HG03469 (cell line): ENCODE measurements at regions not wholly inside any gene's neighbourhood (a gene's known extent, or its start where the extent isn't known, plus 50 kb on each side); places are given as distances from the start of the nearest gene placed in this dataset.

Source experiments
- ATAC-seq: cut with Tn5 transposase; IDR thresholded peaks from one replicate; pipeline ENCODE4 v1.9.1; 2021; ENCODE audit warnings: mild to moderate bottlenecking, moderate library complexity, moderate number of reproducible peaks; ENCODE audit not compliant: unreplicated experiment

DNA sequence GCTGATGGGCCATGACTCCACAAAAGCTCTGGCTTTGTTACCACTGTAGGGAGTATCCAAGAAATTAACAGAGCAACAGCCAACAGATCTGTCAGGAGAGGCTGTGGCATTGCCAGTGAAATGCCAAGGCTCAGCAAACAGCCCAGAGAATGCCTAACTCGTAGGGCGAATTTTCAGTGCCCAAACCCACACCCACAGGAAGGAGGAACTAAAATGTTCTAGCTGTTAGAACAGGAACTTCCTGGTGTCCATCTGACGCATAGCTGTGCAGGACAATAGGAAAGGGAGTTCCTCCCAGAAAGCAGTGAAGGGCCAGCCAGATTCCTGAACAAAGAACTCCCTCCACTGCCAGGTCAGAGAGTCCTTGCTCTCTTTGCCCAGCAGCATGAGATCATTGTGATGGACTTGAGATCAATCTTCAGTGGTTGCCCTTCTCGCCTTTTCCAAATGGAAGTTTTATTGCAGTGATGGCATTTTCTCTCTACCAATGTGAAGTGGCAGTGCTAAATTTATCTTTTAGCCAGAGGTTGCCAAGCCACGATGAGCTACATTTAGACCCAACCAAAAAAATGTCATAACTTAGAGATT lies 224.2 kb upstream of the STARD13 start:
- no peak for ATAC-seq

DNA sequence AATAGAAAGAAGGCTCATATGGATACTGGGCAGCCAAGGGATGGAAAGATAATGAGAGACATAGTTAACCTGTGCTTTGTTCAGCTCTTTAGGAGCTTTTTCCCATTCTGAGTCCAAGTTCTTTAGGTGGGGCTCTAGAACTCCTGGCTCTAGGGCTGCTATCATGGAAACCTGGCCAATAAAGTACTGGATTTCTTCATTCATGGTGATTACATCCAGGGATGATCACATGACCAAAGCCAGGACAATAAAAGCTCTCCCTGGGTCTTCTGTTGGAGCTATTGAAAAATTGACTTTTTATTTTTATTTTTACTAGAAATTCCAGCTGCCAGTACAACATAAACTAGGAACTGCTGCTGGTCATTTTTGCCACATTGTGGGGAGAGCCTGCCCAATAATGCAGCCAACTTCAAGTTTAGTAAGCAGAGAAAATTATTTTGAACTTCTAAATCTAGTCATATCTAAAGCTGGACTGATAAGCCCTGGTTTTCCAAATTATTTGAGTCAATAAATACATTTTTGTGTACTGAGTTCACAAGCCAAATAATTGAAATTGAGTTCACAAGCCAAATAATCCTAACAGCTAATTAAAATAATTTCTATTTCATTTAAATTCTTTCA lies 224.9 kb upstream of the STARD13 start:
- ATAC-seq, result no peak

DNA sequence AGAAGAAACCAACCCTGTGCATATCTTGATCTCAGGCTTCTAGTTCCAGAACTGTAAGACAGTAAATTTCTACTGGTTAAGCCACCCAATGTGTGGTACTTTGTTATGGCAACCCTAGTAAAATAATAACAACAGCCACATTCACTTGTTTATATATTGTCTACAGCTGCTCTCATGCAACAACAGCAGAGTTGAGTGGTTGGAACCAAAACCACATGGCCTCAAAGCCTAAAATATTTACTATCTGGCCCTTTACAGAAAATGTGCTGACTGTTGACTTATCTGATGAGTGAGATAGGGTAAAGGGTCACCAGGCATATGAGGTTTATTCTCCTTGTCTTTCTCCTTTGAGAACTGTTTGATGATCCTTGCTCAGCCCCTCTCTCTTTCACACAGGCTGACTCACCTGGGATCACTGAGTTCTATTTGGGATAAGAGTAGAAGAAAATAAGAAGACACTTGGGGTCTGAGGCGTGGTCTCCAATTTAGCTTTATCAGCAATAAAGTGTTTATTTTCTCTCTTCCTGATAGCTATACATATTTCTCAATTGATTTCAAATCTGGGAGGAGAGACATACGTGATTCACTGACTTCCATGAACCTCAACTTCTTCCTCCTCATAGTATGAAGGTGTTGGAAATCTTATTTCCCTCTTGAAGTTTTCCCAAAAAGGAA lies 227.5 kb upstream of the STARD13 start:
- ATAC-seq, result no peak

DNA sequence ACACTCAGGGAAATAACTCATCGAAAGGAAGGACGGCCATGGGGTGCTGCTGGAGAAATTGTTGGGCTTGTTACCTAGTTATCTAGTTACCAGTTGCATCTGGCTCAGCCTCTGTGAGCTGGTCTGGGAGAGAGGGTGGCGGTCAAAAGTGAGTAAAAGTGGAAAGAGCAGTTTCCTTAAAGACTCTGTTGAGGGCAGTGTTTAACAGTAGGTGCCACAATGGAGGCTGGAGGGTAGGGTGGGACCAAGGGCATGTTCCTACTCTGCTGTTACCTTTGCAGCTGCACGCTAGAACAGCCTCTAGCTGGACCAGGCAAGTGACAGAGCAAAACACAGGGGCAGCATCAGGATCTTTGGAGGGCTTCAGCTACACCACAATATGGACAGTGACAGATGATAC lies 228.8 kb upstream of the STARD13 start:
- no peak for ATAC-seq

DNA sequence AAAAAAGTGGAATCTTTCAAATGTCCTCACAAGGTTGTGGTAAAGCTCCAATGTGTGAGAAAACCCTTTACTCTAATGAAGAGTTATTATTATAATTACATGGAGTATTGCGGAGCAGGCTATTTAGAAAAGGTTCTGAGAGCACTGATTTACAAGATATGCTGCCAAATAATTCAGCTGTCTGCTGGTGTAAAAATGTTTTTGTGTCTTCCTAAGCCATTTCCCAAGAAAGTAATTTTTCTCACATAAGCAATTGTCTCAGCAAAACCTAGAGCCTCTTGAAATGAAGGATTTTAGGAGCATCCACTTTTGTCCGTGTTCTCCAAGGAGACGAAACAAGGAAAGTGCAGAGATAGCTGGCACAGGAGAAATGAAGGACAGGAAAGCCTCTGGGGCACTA lies 229.6 kb upstream of the STARD13 start:
- no peak for ATAC-seq

DNA sequence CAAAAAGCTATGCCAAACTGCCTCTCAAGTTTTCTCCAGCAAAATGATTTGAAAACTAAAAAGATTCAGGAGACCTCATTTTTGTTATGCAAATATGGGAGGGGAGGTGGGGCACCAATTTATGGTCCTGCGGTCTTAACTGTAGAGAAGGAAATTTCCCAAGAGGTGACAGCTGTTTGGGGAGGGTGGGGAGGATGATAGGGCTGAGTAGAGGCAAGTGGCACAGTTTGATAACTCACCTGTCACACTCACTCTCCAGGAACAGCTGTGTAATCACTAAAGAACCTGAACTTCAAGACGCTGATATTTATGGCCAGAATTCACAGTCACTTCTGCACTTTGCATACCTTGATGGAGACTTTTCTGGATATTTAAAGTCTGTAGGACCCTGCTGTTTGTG lies 232.9 kb upstream of the STARD13 start:
- no peak for ATAC-seq

DNA sequence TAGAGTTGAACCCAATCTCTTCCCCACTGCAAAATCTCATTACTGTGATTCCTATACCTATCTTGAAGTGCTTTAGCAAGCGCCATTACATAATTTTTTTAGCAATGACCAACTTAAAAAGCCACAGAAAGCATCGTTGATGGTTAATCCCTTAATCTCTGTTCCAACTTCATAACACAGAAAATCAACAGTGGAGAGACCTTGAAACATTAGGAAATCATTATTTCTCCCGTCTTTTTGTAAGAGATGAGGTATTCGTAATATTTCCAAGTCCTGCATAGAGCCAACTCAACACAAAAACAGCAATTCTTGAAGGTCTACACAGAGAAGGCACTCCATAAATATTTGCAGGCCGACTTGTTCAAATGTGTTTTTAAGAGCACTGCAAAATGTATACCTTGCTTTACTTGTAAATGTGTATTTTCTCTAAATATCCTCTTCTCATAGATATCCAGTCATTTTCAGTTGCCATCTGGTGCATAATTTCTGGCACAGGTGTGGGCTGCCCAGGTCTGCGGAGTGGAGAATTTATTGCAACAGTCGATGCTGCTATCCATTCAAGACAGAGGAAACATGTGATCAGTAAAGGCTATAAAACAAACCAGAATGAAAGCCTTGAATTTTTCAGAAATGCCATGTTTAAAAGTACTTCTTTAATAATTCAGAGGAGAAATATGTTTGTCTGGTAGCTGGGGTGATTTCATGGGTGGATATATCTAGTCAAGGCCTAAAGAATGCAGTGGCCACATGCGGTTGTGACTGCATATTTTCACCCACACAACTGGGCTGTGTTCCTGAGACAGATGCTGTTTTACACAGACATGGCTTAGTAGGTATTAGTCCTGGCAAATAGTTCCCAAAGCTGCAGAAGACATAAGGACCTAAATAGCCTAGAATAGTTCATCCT lies 234.3 kb upstream of the STARD13 start:
- ATAC-seq, result no peak

DNA sequence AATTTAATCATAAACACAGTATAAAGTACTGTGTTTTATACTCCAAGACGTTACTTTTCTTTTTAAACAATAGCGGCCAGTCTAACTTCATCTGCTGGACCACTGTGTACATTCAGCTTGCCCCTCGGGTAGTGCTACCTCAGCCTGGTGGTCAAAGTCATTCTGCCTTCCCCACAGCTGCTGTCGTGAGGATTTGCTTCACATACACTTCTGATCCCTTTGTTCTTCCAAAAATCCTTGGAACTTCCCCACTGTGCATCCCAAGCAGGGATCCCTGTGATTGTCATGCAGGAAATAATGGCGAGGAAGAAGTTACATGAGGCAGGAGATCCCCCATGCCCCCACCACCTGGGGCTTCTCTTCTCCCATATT lies 234.9 kb upstream of the STARD13 start:
- no peak for ATAC-seq

DNA sequence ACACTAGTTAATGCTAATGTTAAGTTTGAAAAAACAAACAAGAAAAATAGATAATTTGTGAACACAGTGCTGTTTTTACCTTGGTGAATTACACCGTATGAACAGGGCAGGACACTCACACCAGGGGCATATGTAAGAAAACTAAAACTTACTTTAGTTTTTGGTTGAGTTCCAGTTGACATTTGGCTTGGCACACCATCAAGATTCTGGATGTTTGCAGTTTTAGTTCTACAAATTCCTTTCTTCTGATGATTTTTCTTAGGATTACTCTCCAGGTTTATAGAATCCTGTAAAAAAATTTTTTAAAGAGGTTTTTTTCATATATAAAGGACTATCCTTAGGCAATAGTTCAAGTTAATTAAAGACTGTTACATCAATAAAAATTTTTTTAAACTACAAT lies 238.5 kb upstream of the STARD13 start:
- ATAC-seq, result no peak

DNA sequence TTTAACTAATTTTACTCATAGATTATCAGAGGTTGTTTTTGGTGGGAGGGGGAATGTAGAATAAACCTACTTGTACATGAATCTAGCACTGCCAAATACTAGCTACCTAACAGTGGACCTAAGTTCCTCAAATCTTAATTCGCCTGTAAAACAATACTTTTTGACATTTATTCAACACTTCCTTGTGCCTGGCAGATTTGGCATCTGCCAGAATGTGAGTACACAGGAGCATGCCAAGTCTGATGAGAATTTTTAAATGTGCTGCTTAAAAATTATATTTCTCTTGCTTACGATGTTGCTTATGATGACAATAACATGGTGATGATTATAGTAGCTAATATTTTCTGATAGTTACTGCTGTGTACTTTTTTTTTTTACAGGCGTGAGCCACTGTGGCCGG lies 240.2 kb upstream of the STARD13 start:
- no peak for ATAC-seq

DNA sequence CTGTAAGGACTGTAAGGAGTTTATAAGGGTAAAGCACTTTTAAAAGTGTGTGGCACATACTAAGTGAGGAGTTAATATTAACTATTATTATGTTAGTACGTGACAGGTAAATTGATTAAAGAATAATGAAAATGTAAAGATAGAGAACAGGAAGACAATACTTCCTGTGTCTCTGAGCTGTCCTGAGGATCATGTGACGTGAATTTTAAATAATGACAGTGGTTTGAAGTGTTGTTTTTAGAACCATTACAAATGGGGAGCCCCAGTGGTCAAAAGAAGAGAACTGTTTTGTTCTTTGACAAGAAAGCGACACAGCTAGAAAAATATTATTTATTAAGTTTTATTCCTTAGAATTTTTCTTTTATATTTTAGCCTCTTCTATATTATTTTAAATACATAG lies 241.2 kb upstream of the STARD13 start:
- ATAC-seq, result no peak

DNA sequence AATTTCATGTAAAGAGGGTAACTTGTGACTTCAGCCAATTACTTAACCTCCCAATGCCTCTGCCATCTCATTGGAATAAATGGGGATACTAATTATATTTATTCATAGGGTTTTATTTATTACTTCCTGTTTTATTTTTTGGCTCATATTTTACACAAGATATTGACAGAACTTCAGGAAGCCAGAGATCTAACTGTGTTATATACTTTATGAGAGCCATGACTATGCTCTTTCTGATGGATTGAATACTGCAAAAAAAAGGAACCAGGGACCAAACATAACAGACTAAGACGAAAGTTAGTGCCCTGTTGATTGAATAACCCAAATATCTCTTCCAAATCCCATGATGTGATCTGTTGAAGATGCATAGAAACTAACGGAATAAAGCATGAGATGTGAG lies 243.3 kb upstream of the STARD13 start:
- ATAC-seq, result no peak

DNA sequence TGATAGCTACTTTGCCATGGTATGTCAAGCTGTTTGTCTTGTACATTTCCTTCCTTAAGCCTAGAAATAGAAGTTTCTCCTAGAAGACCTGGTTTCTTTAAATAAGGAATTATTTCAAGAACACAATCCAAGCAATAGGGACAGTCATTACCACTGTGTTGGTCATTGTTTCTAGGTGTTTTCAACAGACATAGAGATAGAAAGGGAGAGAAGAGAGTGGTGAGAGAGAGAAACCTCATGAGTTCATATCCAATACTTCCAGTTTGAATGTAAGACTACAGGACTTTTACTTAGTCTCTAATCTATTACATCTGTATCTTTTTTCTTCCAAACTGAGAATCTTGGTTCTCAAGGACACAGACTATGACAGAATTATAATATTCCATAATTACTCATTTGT lies 245.9 kb upstream of the STARD13 start:
- ATAC-seq, result no peak

DNA sequence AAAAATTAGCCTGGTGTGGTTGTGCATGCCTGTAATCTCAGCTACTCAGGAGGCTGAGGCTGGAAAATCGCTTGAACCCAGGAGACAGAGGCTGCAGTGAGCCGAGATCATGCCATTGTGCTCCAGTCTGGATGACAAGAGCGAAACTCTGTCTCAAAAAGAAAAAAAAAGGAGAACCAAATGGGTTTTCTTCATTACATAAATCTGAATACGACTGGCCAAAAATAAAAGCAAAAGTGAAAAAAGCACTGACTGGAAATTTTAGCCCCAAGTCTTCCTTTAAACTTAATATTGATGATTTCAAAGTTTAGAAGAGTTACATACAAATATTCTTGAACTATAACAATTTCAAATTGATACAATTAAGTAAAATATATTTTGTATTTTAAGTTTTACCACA lies 249.5 kb upstream of the STARD13 start:
- ATAC-seq, result no peak

DNA sequence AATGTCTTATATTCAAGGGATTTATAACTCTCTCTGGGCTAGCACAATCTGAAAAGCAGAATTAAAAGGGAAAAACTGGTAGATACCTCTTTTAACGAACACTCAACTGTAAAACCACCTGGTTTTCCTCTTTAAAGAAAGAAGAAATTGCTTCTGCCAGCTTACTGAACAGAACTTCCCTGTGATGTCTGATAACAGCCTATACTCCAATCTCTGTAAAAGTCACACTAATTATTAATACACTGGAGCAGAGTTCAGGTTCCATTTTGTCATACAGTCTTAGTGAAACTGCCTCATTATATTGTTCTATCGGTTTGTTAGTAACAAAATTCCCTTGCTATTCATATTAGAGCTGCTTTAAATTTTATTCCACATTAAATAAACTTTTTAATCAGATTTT lies 251.0 kb upstream of the STARD13 start:
- no peak for ATAC-seq

DNA sequence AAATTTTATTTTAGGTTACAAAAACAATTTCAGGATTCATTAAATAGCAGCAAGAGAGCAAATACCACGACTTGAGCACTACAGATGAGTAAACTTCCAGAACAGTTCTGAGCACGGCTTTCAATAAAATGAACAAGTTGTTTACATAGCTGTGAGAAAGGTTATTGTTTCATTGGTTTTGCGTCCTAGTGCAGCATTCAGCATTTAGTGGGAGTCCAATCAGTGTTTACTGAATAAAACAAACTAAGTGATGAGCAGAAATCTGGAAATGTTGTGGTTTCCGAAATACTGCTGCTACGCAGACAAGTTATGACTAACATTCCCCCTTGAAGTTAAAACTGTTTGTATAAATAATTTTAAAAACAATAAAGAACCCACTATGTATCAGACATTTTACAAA lies 251.5 kb upstream of the STARD13 start:
- no peak for ATAC-seq

DNA sequence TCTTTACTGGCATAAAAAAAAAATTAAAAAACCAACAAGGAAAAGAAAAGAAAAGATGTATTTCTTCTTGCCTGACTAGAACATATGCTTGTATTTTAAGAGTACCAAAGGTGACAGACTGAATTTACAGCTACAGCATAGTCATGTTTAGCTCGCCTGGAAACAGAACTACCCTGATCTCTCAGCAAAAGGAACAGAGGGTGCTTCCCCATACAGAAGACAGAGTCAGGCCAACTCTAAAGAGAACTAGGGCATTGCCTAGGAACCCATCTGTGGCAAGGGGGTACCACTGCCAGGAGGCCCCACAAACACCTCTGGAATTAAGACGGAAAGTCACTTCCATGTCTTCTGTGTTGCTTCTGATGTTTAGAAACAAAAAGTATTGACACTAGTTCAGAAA lies 252.1 kb upstream of the STARD13 start:
- no peak for ATAC-seq

DNA sequence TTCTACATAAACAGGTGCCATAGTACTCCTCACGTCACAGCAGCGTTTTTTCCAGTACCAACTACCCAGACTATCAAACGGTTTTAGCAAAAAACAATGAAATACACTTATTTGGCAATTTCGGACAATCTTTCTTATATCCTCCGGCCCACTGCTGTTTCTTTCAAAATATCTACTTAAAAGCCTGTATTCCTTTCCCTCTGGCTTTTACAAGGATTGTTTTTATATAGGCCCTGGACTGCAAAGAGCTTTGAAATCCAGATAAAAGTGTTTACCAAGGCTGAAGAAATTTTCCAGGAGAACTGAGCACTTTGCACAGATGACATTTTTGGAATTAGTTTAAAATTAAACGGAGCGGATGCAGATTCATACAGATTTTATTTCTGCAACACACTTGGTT lies 255.9 kb upstream of the STARD13 start:
- no peak for ATAC-seq

DNA sequence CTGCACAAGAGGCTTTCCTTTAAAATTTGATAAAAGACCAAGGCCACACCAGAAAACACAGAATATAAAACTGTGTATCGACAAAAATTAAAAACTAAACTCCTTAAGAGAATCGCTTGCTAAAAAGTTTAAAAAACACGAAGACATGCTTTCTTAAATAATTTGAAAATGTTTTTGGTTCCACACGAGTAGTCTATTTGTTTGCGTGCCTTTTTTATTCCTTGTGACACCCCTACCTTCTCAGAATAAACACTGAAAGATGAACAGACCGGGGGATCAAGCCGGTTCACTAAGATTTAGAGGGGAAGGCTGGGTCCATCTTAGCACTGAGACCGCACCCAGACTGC lies 256.4 kb upstream of the STARD13 start:
- ATAC-seq, result no peak

DNA sequence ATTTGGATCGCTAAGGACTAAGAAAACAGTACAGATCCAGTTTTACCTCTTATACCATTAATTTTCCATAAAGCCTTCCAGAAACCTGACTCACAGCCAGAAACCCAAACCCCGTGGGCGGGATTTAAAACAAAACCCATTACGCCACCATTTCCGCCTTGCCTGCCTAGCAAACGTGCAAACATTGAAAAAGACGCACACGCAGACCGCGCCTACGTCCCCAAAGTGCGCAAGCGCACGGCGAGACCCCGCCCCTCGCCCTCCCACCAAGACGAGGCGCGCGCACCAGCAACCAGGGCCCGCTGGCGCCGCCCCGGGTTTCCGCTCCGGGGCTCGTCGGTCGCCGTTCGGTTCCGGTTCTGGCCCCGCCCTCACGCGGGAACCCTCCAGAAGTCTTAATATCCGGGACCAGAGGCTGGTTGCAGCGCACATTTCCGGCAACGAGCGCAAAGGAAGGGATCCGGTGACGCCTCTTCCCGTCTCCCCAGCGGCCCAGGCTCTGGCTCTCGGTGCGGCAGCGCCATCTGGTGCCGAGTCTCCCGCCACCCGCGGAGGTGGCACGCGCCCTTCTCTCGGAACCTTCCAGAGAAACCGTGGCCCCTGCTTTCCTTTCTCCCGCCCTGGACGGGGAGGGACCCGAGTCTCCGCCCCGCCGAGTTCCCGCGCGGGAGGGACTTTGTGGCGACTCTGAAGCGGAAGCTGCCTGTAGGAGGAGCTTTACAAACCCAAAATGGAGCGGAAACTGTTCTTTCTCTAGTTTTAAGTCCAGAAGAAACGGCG lies 256.9 kb upstream of the STARD13 start:
- ATAC-seq, result peak; percentile 74

DNA sequence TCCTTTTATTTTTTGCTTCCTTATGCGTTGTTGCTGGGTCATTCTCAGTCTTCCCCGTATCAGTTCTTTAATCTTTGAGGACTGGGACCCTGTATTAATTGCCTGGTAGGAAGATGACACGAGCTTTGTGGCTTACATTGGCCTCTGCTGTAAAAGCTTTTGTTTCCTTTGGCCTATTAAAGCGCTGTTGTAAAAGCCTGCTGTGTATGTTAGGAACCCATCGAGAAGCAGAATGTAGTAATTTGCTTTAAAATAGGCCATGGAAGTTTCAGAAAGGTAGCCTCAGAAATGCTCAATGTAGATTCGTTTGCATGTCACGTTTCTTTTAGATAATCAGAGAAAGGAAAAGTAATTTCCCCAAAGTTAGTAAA lies 257.5 kb upstream of the STARD13 start:
- ATAC-seq, result no peak
